Body of pancreas (tissue), 4 donors: ENCODE measurements at regions not wholly inside any gene's neighbourhood (a gene's known extent, or its start where the extent isn't known, plus 50 kb on each side); places are given as distances from the start of the nearest gene placed in this dataset.

Experiments
- CTCF ChIP-seq, 7 experiments: fragments of 450-650 bp in 4 of 7; fragments of 200-600 bp in 3 of 7; sonication (generic) in 3 of 7; IDR thresholded peaks; one replicate each; pipeline ENCODE4 v1.5.1; 2016 to 2019; ENCODE audit warnings: antibody characterized with exemption in 7 of 7
- POLR2A ChIP-seq, 3 donors: fragments of 450-650 bp; IDR thresholded peaks; one replicate each; pipeline ENCODE4 v1.6.1; 2016; ENCODE audit warnings: antibody characterized with exemption in 3 of 3, mild to moderate bottlenecking in 2 of 3

- no peak for TF ChIP-seq POLR2A (IDR thresholded peaks at IDR 0.05)
- TF ChIP-seq CTCF (IDR thresholded peaks at IDR 0.05) = no peak
Observed at GRCh38 chr1:219446288-219446687, 166.6 kb downstream of the ZC3H11B start.
